HG02588 (cell line): ENCODE measurements at regions not wholly inside any gene's neighbourhood (a gene's known extent, or its start where the extent isn't known, plus 50 kb on each side); places are given as distances from the start of the nearest gene placed in this dataset.

ENCODE experiments used
- ATAC-seq: cut with Tn5 transposase; IDR thresholded peaks from one replicate; pipeline ENCODE4 v1.9.1; 2021; ENCODE audit warnings: mild to moderate bottlenecking, moderate library complexity; ENCODE audit not compliant: unreplicated experiment

GRCh38 chr5:54774281-54775170 is 210.9 kb downstream of the ESM1 start:
- no peak for ATAC-seq

- no peak for ATAC-seq
These were observed 212.7 kb downstream of the ESM1 start for GRCh38 chr5:54772684-54773083.

GRCh38 chr5:54772231-54772630 is 213.2 kb downstream of the ESM1 start:
- no peak for ATAC-seq

- no peak for ATAC-seq
These were observed 215.6 kb downstream of the ESM1 start for GRCh38 chr5:54769746-54770145.

- no peak for ATAC-seq
These were observed 216.3 kb downstream of the ESM1 start for GRCh38 chr5:54769072-54769471.

GRCh38 chr5:54766748-54767147 is 218.6 kb downstream of the ESM1 start:
- no peak for ATAC-seq

GRCh38 chr5:54765165-54766028 is 220.0 kb downstream of the ESM1 start:
- ATAC-seq: no peak

- ATAC-seq: no peak
These were observed 221.0 kb downstream of the ESM1 start for GRCh38 chr5:54764102-54765090.

GRCh38 chr5:54761213-54761701 is 224.1 kb downstream of the ESM1 start:
- ATAC-seq: no peak

GRCh38 chr5:54760182-54760935 is 225.0 kb downstream of the ESM1 start:
- ATAC-seq: no peak

GRCh38 chr5:54758038-54758437 is 227.4 kb downstream of the ESM1 start:
- ATAC-seq: no peak

- ATAC-seq: no peak
These were observed 227.9 kb downstream of the ESM1 start for GRCh38 chr5:54757541-54757940.

GRCh38 chr5:54756796-54757402 is 228.5 kb downstream of the ESM1 start:
- ATAC-seq: no peak

- no peak for ATAC-seq
These were observed 229.1 kb downstream of the ESM1 start for GRCh38 chr5:54756301-54756700.

GRCh38 chr5:54754878-54755277 is 230.5 kb downstream of the ESM1 start:
- ATAC-seq: no peak

GRCh38 chr5:54754420-54754819 is 231.0 kb downstream of the ESM1 start:
- no peak for ATAC-seq

GRCh38 chr5:54753753-54754152 is 231.6 kb downstream of the ESM1 start:
- no peak for ATAC-seq

GRCh38 chr5:54753034-54753433 is 232.4 kb downstream of the ESM1 start:
- peak; percentile 77 for ATAC-seq

GRCh38 chr5:54748527-54748926 is 231.0 kb downstream of the SNX18 start:
- ATAC-seq: no peak
